Coronary artery (tissue), 2 donors: ENCODE measurements at regions not wholly inside any gene's neighbourhood (a gene's known extent, or its start where the extent isn't known, plus 50 kb on each side); places are given as distances from the start of the nearest gene placed in this dataset.
"Not testable (repeated sequence)": the region's sequence is repeated elsewhere in the genome, so short reads cannot be mapped to it uniquely, and the experiment has no call there.

Experiments
- DNase-seq: peaks from one replicate; pipeline ENCODE4 v3.0.0-alpha.2; 2017; ENCODE audit warnings: low spot score
- H3K27ac ChIP-seq, 2 donors: fragments of 200-600 bp; sonication (generic); one replicate each; pipeline ENCODE4 v1.5.1; 2016 to 2019
- H3K4me3 ChIP-seq: fragments of 200-600 bp; sonication (generic); 2 replicates; pipeline ENCODE4 v1.5.1; 2016; ENCODE audit warnings: mild to moderate bottlenecking, moderate library complexity
- CTCF ChIP-seq: fragments of 200-600 bp; sonication (generic); IDR thresholded peaks from one replicate; pipeline ENCODE4 v1.5.1; 2019; ENCODE audit warnings: antibody characterized with exemption

GRCh38 chr2:215635788-215636139 lies 199.9 kb upstream of the FN1 start:
- Histone ChIP-seq H3K27ac (no peak overlapping the region), H3K4me3 (no peak overlapping the region)
- no peak for TF ChIP-seq CTCF
- no peak for DNase-seq

GRCh38 chr2:215635071-215635787 lies 199.4 kb upstream of the FN1 start:
- Histone ChIP-seq H3K4me3 (no peak overlapping the region), H3K27ac (no peak overlapping the region)
- DNase-seq = no peak
- TF ChIP-seq CTCF = no peak

GRCh38 chr2:215633360-215633759 lies 197.5 kb upstream of the FN1 start:
- Histone ChIP-seq H3K4me3 (no peak overlapping the region), H3K27ac (no peak overlapping the region)
- no peak for TF ChIP-seq CTCF
- no peak for DNase-seq

- no peak overlapping the region for H3K27ac ChIP-seq
- no peak overlapping the region for H3K4me3 ChIP-seq
- no peak for TF ChIP-seq CTCF
- no peak for DNase-seq
Observed at GRCh38 chr2:215631696-215632095, 195.8 kb upstream of the FN1 start.

GRCh38 chr2:215630796-215631195 lies 194.9 kb upstream of the FN1 start:
- not testable (repeated sequence) for H3K4me3 ChIP-seq, H3K27ac ChIP-seq, DNase-seq

- no peak for DNase-seq
- TF ChIP-seq CTCF = no peak
- Histone ChIP-seq H3K27ac (no peak overlapping the region), H3K4me3 (no peak overlapping the region)
Observed at GRCh38 chr2:215627771-215628170, 191.9 kb upstream of the FN1 start.

GRCh38 chr2:215626812-215627281 lies 191.0 kb upstream of the FN1 start:
- no peak for TF ChIP-seq CTCF
- Histone ChIP-seq H3K4me3 (no peak overlapping the region), H3K27ac (no peak overlapping the region)
- no peak for DNase-seq
